IMR-90 (cell line): ENCODE measurements at regions not wholly inside any gene's neighbourhood (a gene's known extent, or its start where the extent isn't known, plus 50 kb on each side); places are given as distances from the start of the nearest gene placed in this dataset.
A peak's percentile ranks its signal among the peaks of the same experiment; 100 is the strongest.

ENCODE experiments used
- ATAC-seq: fragments of 200-7000 bp; cut with Tn5 transposase; 2 replicates; pipeline ENCODE4 v1.9.1; 2020; ENCODE audit warnings: low read depth, mild to moderate bottlenecking, moderate library complexity
- BruUV-seq: library from RNA; stranded (reverse); fragments of 400-500 nt; replicated peaks from 2 replicates; lab custom pipeline; 2021; lab: Mats Ljungman, UMichigan
- CTCF ChIA-PET: fragments of 300-600 bp; formaldehyde crosslinking; extraction: SDS; loops from one replicate; lab custom pipeline; 2021; ENCODE audit warnings: antibody characterized with exemption; lab: Yijun Ruan, JAX
- POLR2A ChIA-PET: fragments of 300-600 bp; sonication (Branson Sonifier 250); formaldehyde crosslinking; loops from one replicate; lab custom pipeline; 2022; ENCODE audit warnings: antibody characterized with exemption; ENCODE audit not compliant: unreplicated experiment; lab: Charles Lee
- DNase-seq: peaks from one replicate; pipeline ENCODE4 v3.0.0; 2013
- H2AFZ ChIP-seq: replicated peaks from 2 replicates; pipeline ENCODE3; 2013; ENCODE audit warnings: low read length, mild to moderate bottlenecking; ENCODE audit not compliant: poor library complexity
- H2AK5ac ChIP-seq: 2 replicates; pipeline ENCODE4 v1.6.1; 2013; ENCODE audit warnings: low read depth, low read length, inconsistent platforms
- H2AK9ac ChIP-seq: replicated peaks from 2 replicates; pipeline ENCODE3; 2013; ENCODE audit warnings: mild to moderate bottlenecking, low read depth, low read length, moderate library complexity; ENCODE audit not compliant: poor library complexity
- H2BK120ac ChIP-seq: 2 replicates; pipeline ENCODE4 v1.6.1; 2013; ENCODE audit warnings: low read depth, low read length, inconsistent platforms
- H2BK15ac ChIP-seq: 3 replicates; pipeline ENCODE4 v1.6.1; 2013; ENCODE audit warnings: low read depth, low read length, inconsistent platforms
- H2BK20ac ChIP-seq: 2 replicates; pipeline ENCODE4 v1.6.1; 2013; ENCODE audit warnings: low read depth, mild to moderate bottlenecking, inconsistent platforms, low read length, moderate library complexity
- H2BK5ac ChIP-seq: 2 replicates; pipeline ENCODE4 v1.6.1; 2013; ENCODE audit warnings: mild to moderate bottlenecking, low read depth, low read length, inconsistent platforms; ENCODE audit not compliant: poor library complexity, severe bottlenecking
- H3K14ac ChIP-seq: replicated peaks from 2 replicates; pipeline ENCODE4 v1.6.1; 2013; ENCODE audit warnings: low read depth, low read length, inconsistent platforms
- H3K18ac ChIP-seq: 2 replicates; pipeline ENCODE4 v1.6.1; 2013; ENCODE audit warnings: low read depth, low read length, control low read depth
- H3K23ac ChIP-seq: 2 replicates; pipeline ENCODE4 v1.6.1; 2013; ENCODE audit warnings: low read depth, low read length, inconsistent platforms
- H3K27ac ChIP-seq: 2 replicates; pipeline ENCODE4 v1.5.1; 2013; ENCODE audit warnings: mild to moderate bottlenecking, control low read depth, low read length; ENCODE audit not compliant: insufficient read depth
- H3K27me3 ChIP-seq: 2 replicates; pipeline ENCODE4 v1.6.1; 2013; ENCODE audit warnings: low read length; ENCODE audit not compliant: control insufficient read depth, insufficient read depth
- H3K36me3 ChIP-seq: 2 replicates; pipeline ENCODE4 v1.6.1; 2013; ENCODE audit warnings: low read length, mixed read lengths; ENCODE audit not compliant: control insufficient read depth, insufficient read depth
- H3K4ac ChIP-seq: 2 replicates; pipeline ENCODE4 v1.6.1; 2013; ENCODE audit warnings: low read depth, low read length, inconsistent platforms
- H3K4me1 ChIP-seq: 2 replicates; pipeline ENCODE4 v1.6.1; 2013; ENCODE audit warnings: low read length, mixed read lengths; ENCODE audit not compliant: control insufficient read depth, insufficient read depth
- H3K4me2 ChIP-seq: 2 replicates; pipeline ENCODE4 v1.6.1; 2013; ENCODE audit warnings: low read depth, mild to moderate bottlenecking, control low read depth, low read length, moderate library complexity
- H3K4me3 ChIP-seq: 2 replicates; pipeline ENCODE4 v1.5.1; 2013; ENCODE audit warnings: low read depth, mild to moderate bottlenecking, control low read depth, low read length, moderate library complexity; ENCODE audit not compliant: insufficient read depth
- H3K56ac ChIP-seq: 2 replicates; pipeline ENCODE4 v1.6.1; 2013; ENCODE audit warnings: low read length, inconsistent platforms; ENCODE audit not compliant: insufficient read depth; ENCODE audit errors: extremely low read depth
- H3K79me1 ChIP-seq, 2 experiments: 2 replicates each; pipeline ENCODE4 v1.6.1; 2013; ENCODE audit warnings: low read length in 2 of 2, inconsistent platforms in 1 of 2, low read depth in 1 of 2
- H3K9ac ChIP-seq: 2 replicates; pipeline ENCODE4 v1.6.1; 2013; ENCODE audit warnings: low read depth, low read length, control low read depth
- H3K9me1 ChIP-seq: 2 replicates; pipeline ENCODE4 v1.6.1; 2013; ENCODE audit warnings: low read length, inconsistent platforms; ENCODE audit not compliant: insufficient read depth
- H3K9me3 ChIP-seq: 2 replicates; pipeline ENCODE4 v1.6.1; 2013; ENCODE audit warnings: low read length; ENCODE audit not compliant: control insufficient read depth, insufficient read depth
- H4K20me1 ChIP-seq: 2 replicates; pipeline ENCODE4 v1.6.1; 2013; ENCODE audit warnings: low read length, inconsistent platforms; ENCODE audit not compliant: insufficient read depth
- H4K5ac ChIP-seq: 2 replicates; pipeline ENCODE4 v1.6.1; 2013; ENCODE audit warnings: mild to moderate bottlenecking, low read depth, low read length, control low read depth
- H4K8ac ChIP-seq, 2 experiments: 2 replicates each; pipeline ENCODE4 v1.6.1; 2013; ENCODE audit warnings: low read depth in 2 of 2, low read length in 2 of 2, control low read depth in 1 of 2, inconsistent platforms in 1 of 2
- H4K91ac ChIP-seq: 2 replicates; pipeline ENCODE4 v1.6.1; 2013; ENCODE audit warnings: low read depth, low read length, inconsistent platforms; ENCODE audit not compliant: insufficient read depth
- BHLHE40 ChIP-seq: fragments of 150-350 bp; IDR thresholded peaks from 2 replicates; pipeline ENCODE4 v1.6.1; 2016; ENCODE audit warnings: mild to moderate bottlenecking, low read depth, low read length
- CEBPB ChIP-seq: IDR thresholded peaks from 2 replicates; pipeline ENCODE4 v1.6.1; 2012; ENCODE audit warnings: low read depth, low read length, improper control_type of control experiment
- CHD1 ChIP-seq: IDR thresholded peaks from 2 replicates; pipeline ENCODE4 v1.6.1; 2012; ENCODE audit warnings: low read depth, low read length, improper control_type of control experiment
- FOS ChIP-seq: fragments of 150-350 bp; IDR thresholded peaks from 2 replicates; pipeline ENCODE4 v1.6.1; 2016; ENCODE audit warnings: low read depth, low read length
- MAFK ChIP-seq: IDR thresholded peaks from 2 replicates; pipeline ENCODE4 v1.6.1; 2012; ENCODE audit warnings: low read depth, low read length, improper control_type of control experiment
- MAZ ChIP-seq: IDR thresholded peaks from 2 replicates; pipeline ENCODE4 v1.6.1; 2012; ENCODE audit warnings: low read depth, mild to moderate bottlenecking, low read length, improper control_type of control experiment, moderate library complexity, borderline replicate concordance
- MXI1 ChIP-seq: IDR thresholded peaks from 2 replicates; pipeline ENCODE4 v1.6.1; 2012; ENCODE audit warnings: low read depth, mild to moderate bottlenecking, low read length, moderate library complexity, borderline replicate concordance
- POLR2A ChIP-seq: IDR thresholded peaks from 2 replicates; pipeline ENCODE4 v1.6.1; 2012; ENCODE audit warnings: mild to moderate bottlenecking, low read depth, low read length
- RAD21 ChIP-seq: IDR thresholded peaks from 2 replicates; pipeline ENCODE4 v1.6.1; 2012; ENCODE audit warnings: low read length, improper control_type of control experiment
- RCOR1 ChIP-seq: IDR thresholded peaks from 2 replicates; pipeline ENCODE4 v1.6.1; 2012; ENCODE audit warnings: mild to moderate bottlenecking, low read length, improper control_type of control experiment; ENCODE audit not compliant: insufficient replicate concordance
- RFX5 ChIP-seq: IDR thresholded peaks from 2 replicates; pipeline ENCODE4 v1.8.0; 2012; ENCODE audit warnings: low read depth, mild to moderate bottlenecking, low read length, moderate library complexity
- SMC3 ChIP-seq: fragments of 150-350 bp; IDR thresholded peaks from 2 replicates; pipeline ENCODE4 v1.6.1; 2016; ENCODE audit warnings: low read depth, mild to moderate bottlenecking, antibody characterized with exemption, low read length, moderate library complexity
- WGBS, 2 experiments: methylation state at CpG; one replicate each; pipeline versions ENCODE4 v1.1.5 to v1.1.7; 2013; ENCODE audit warnings: missing lambda C conversion rate in 2 of 2; ENCODE audit not compliant: insufficient read length in 1 of 2; ENCODE audit errors: extremely low coverage in 2 of 2; 5-methylcytosine and 5-hydroxymethylcytosine counted together
- dilution Hi-C: fragments of 300-500 bp; cut with HindIII; formaldehyde crosslinking; loops from one replicate; pipeline ENCODE4 v1.14.3; 2018; ENCODE audit warnings: low sequenced_read_pairs; ENCODE audit not compliant: unreplicated experiment
- in situ Hi-C: fragments of 300-500 bp; cut with MboI; formaldehyde crosslinking; loops from 3 replicates; pipeline ENCODE4 v1.14.3; 2019; ENCODE audit warnings: low sequenced_read_pairs, inconsistent platforms, mixed read lengths
- intact Hi-C: fragments of 100-400 bp; cut with micrococcal nuclease; formaldehyde crosslinking; loops from 2 replicates; pipeline ENCODE4 v1.10.0; 2022
- TF ChIP-seq, protein P1 (sequence below): fragments of 150-350 bp; IDR thresholded peaks from 2 replicates; pipeline ENCODE4 v1.6.1; 2017; ENCODE audit warnings: mild to moderate bottlenecking, antibody characterized with exemption, low read length, low read depth
- TF ChIP-seq, protein P2 (sequence below): conservative IDR thresholded peaks from 2 replicates; pipeline ENCODE4 v1.5.1; 2012; ENCODE audit warnings: mild to moderate bottlenecking, low read depth, low read length, improper control_type of control experiment
- TF ChIP-seq, protein P3 (sequence below): fragments of 150-350 bp; IDR thresholded peaks from 2 replicates; pipeline ENCODE4 v1.6.1; 2016; ENCODE audit warnings: low read depth, mild to moderate bottlenecking, low read length, moderate library complexity, borderline replicate concordance

DNA sequence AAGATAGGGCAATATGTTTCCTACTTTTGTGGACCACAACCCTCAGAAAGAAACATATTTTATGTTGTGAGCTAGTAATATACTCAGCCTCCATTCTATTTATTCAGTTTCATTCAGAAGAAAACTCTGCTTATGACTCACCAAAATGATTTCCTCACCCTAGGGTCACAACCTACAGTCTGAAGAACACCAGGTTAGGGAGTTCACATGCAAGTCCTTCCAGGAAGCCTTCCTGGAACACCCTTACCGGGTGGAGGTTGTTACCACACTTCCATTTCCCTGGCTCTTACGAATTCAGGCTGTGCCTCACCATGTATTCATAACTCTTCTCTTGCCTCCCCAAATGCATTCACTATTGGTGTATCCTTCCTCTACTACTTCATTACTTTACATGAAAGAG lies 228.0 kb upstream of the ADAMTS9 start:
- H3K4me2 ChIP-seq = no peak overlapping the region
- DNase-seq = peak; percentile 21
- no peak overlapping the region for H2BK20ac ChIP-seq
- CTCF ChIA-PET = no interaction called here
- POLR2A ChIA-PET = no interaction called here
- H3K4ac ChIP-seq = no peak overlapping the region
- H4K8ac ChIP-seq = no peak overlapping the region
- H2BK5ac ChIP-seq = no peak overlapping the region
- H4K5ac ChIP-seq = no peak overlapping the region
- H3K9ac ChIP-seq = no peak overlapping the region
- H3K9me1 ChIP-seq = no peaks in the 10 kb centered on the region
- H2BK15ac ChIP-seq = no peak overlapping the region
- ATAC-seq = peak; percentile 35
- no peaks in the 10 kb centered on the region for H3K36me3 ChIP-seq
- no peak overlapping the region for H2AFZ ChIP-seq
- H2AK9ac ChIP-seq = no peak overlapping the region
- H4K91ac ChIP-seq = no peak overlapping the region
- no peak overlapping the region for H3K14ac ChIP-seq
- H3K79me1 ChIP-seq = no peaks in the 10 kb centered on the region
- BruUV-seq = no TSS peak
- WGBS, 2 experiments = no CpG with 5 or more reads among the region's 2 CpGs
- H3K4me1 ChIP-seq = no peaks in the 10 kb centered on the region
- no peak overlapping the region for H3K18ac ChIP-seq
- H3K4me3 ChIP-seq = no peak overlapping the region
- no peak overlapping the region for H3K27ac ChIP-seq
- intact Hi-C loops (no loop called here), dilution Hi-C loops (no loop called here), in situ Hi-C loops (no loop called here)
- no peak overlapping the region for H3K23ac ChIP-seq
- no peak overlapping the region for H2AK5ac ChIP-seq
- H4K20me1 ChIP-seq = no peaks in the 10 kb centered on the region
- H2BK120ac ChIP-seq = no peak overlapping the region
- H3K56ac ChIP-seq = no peak overlapping the region
- no peaks in the 10 kb centered on the region for H3K27me3 ChIP-seq
- no peak for TF ChIP-seq SMC3
- no peak for TF ChIP-seq MAFK
- no peak for TF ChIP-seq CHD1
- TF ChIP-seq FOS = no peak
- no peak for TF ChIP-seq RCOR1
- TF ChIP-seq RAD21 = no peak
- TF ChIP-seq, protein P1, sequence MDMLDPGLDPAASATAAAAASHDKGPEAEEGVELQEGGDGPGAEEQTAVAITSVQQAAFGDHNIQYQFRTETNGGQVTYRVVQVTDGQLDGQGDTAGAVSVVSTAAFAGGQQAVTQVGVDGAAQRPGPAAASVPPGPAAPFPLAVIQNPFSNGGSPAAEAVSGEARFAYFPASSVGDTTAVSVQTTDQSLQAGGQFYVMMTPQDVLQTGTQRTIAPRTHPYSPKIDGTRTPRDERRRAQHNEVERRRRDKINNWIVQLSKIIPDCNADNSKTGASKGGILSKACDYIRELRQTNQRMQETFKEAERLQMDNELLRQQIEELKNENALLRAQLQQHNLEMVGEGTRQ = no peak
- TF ChIP-seq, protein P2, sequence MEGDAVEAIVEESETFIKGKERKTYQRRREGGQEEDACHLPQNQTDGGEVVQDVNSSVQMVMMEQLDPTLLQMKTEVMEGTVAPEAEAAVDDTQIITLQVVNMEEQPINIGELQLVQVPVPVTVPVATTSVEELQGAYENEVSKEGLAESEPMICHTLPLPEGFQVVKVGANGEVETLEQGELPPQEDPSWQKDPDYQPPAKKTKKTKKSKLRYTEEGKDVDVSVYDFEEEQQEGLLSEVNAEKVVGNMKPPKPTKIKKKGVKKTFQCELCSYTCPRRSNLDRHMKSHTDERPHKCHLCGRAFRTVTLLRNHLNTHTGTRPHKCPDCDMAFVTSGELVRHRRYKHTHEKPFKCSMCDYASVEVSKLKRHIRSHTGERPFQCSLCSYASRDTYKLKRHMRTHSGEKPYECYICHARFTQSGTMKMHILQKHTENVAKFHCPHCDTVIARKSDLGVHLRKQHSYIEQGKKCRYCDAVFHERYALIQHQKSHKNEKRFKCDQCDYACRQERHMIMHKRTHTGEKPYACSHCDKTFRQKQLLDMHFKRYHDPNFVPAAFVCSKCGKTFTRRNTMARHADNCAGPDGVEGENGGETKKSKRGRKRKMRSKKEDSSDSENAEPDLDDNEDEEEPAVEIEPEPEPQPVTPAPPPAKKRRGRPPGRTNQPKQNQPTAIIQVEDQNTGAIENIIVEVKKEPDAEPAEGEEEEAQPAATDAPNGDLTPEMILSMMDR = no peak
- TF ChIP-seq MAZ = no peak
- no peak for TF ChIP-seq MXI1
- no peak for TF ChIP-seq RFX5
- TF ChIP-seq BHLHE40 = no peak
- TF ChIP-seq, protein P3, sequence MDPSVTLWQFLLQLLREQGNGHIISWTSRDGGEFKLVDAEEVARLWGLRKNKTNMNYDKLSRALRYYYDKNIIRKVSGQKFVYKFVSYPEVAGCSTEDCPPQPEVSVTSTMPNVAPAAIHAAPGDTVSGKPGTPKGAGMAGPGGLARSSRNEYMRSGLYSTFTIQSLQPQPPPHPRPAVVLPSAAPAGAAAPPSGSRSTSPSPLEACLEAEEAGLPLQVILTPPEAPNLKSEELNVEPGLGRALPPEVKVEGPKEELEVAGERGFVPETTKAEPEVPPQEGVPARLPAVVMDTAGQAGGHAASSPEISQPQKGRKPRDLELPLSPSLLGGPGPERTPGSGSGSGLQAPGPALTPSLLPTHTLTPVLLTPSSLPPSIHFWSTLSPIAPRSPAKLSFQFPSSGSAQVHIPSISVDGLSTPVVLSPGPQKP = no peak
- TF ChIP-seq POLR2A = no peak
- no peak for TF ChIP-seq CEBPB
- H3K9me3 ChIP-seq = no peaks in the 10 kb centered on the region
